ENCODE measurements at regions not wholly inside any gene's neighbourhood (a gene's known extent, or its start where the extent isn't known, plus 50 kb on each side); places are given as distances from the start of the nearest gene placed in this dataset.

DNA sequence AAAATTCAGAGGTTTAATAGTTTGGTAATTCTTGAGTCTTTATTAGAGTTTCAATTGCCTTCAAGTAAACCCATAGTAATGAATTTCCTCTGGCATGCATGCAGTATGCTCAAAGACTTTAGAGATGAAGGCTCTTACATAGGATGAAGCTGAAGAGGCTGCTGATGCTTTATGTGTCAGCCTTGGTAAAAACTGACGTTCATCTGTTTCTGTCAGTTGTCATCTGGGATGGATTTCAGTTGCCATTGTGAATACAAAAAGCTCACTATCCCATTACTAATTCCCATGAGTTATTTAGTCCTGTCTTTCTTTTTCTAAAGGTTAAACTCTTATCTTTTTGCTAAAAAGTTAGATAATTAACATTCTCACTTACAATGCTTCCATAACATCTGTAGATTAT is 136.9 kb upstream of the GBE1 start:
- ChIA-PET POLR2A (no interaction called here), CTCF (no interaction called here)
- DNase-seq (ENCODE audit: extremely low spot score) = no peak
- TF ChIP-seq BHLHE40 (IDR thresholded peaks at IDR 0.05; ENCODE audit: borderline replicate concordance) = no peak
- no peak for TF ChIP-seq L3MBTL2 (conservative IDR thresholded peaks at IDR 0.05)
- TF ChIP-seq SUZ12 (IDR thresholded peaks at IDR 0.05) = no peak
- TF ChIP-seq ELF4 (IDR thresholded peaks at IDR 0.05) = no peak
- TF ChIP-seq ARNT (IDR thresholded peaks at IDR 0.05) = no peak
- TF ChIP-seq LEF1 (IDR thresholded peaks at IDR 0.05; ENCODE audit: borderline replicate concordance) = no peak
- TF ChIP-seq NFRKB (IDR thresholded peaks at IDR 0.05) = no peak
- TF ChIP-seq SP1 (IDR thresholded peaks at IDR 0.05) = no peak
- TF ChIP-seq FOXK2 (IDR thresholded peaks at IDR 0.05) = no peak
- no peak for TF ChIP-seq TARDBP (IDR thresholded peaks at IDR 0.05)

DNA sequence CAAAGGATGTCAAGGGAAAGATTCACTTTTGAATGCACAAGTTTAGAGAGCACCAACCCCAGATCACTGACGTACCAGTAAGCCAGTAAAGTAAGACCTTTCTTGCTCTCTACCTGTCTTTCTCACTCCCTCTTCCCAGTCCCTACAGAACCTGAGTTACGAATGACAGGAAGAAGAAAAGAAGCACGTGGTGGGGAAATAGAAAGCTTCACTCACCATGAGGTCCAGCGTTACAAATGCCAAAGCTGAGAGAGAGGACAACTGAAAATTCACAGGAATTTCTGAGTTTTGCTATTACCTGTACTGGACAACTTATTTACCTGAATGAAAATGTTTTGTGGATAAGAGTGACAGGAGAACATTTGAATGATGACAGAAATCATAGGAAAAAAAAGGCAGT is 133.2 kb upstream of the GBE1 start:
- POLR2A ChIA-PET = no interaction called here
- DNase-seq (ENCODE audit: extremely low spot score) = no peak
- CTCF ChIA-PET = no interaction called here
- TF ChIP-seq NFRKB (IDR thresholded peaks at IDR 0.05) = no peak
- no peak for TF ChIP-seq LEF1 (IDR thresholded peaks at IDR 0.05; ENCODE audit: borderline replicate concordance)
- no peak for TF ChIP-seq ARNT (IDR thresholded peaks at IDR 0.05)
- TF ChIP-seq CTBP1 (IDR thresholded peaks at IDR 0.05; ENCODE audit: borderline replicate concordance) = no peak
- TF ChIP-seq SUZ12 (IDR thresholded peaks at IDR 0.05) = no peak
- TF ChIP-seq, protein P1, sequence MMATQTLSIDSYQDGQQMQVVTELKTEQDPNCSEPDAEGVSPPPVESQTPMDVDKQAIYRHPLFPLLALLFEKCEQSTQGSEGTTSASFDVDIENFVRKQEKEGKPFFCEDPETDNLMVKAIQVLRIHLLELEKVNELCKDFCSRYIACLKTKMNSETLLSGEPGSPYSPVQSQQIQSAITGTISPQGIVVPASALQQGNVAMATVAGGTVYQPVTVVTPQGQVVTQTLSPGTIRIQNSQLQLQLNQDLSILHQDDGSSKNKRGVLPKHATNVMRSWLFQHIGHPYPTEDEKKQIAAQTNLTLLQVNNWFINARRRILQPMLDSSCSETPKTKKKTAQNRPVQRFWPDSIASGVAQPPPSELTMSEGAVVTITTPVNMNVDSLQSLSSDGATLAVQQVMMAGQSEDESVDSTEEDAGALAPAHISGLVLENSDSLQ (IDR thresholded peaks at IDR 0.05) = no peak
- no peak for TF ChIP-seq FOXK2 (IDR thresholded peaks at IDR 0.05)
- no peak for TF ChIP-seq FOXA1 (IDR thresholded peaks at IDR 0.05)
- no peak for TF ChIP-seq L3MBTL2 (conservative IDR thresholded peaks at IDR 0.05)
- no peak for TF ChIP-seq ELF4 (IDR thresholded peaks at IDR 0.05)

DNA sequence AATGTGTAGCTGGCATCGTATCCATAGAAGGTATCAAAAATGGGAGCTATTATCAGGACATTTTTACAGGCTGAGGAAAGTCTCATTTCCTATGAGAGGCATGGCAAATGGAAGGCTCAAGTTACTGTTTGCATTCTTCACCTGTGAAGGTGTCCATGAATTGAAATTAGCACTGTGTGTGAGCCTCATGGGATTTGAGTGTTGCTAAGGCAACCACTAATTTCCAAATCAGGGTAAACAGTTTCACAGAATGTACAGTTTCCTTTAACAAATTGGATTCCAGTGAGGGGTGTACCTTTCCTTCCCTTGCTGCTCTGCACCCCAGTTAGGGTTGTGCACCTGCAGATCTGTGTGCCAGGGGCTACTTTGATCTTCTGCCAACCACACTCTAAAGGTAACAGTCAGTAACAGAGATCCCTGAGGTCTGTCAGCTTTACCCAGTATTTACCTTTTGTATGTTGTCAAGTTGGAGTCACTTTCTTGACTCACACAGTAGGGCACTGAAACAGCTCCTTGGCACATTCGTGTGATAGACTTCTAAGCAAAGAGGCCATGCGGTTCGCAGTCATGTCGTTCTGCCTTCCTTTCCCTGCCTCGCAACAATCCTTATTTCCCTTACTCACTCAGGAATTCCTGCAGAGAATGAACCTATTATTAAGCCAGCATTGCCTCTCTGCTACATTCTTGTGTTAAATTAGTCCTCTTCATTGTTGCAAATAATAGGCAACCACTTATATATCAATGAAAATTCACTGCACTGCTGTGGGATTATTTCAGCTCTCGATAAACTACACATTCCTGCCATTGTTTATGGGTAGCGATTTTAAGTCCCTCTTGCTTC is 129.8 kb upstream of the GBE1 start:
- ChIA-PET POLR2A (no interaction called here), CTCF (no interaction called here)
- TF ChIP-seq BHLHE40 (IDR thresholded peaks at IDR 0.05; ENCODE audit: borderline replicate concordance) (no peak), CTBP1 (IDR thresholded peaks at IDR 0.05; ENCODE audit: borderline replicate concordance) (no peak), SP1 (IDR thresholded peaks at IDR 0.05) (no peak), SUZ12 (IDR thresholded peaks at IDR 0.05) (no peak), FOXA1 (IDR thresholded peaks at IDR 0.05) (no peak)
- DNase-seq (ENCODE audit: extremely low spot score) = no peak

DNA sequence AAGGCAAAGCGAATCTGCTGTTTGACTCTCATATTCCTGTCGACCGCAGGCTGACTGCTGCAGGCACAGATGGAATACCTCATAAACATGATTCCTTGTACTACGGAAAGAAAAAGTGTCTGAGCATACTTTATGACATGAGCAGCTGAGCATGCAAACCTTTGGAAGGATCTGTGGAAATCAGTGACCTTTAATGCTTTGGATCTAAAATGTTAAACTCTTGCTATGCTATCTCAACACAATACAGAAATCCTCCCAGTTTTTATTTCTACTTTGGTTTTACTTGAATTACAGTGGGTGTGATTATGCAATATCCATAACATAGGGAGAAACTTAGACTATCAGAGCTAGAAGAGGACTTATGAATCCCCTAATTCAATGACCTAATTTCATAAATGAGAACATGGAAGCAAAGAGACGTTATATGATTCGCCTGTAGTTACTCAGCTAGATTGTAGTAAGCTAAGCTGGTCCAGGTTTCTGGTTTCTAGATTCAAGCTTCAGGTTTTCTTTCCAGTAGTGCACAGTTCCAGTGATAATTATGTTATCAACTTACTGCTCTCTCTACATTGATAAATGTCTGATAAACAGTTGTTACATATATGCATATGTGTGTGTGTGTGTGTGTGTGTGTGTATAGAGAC is 127.6 kb upstream of the GBE1 start:
- ChIA-PET POLR2A (no interaction called here), CTCF (no interaction called here)
- no peak for DNase-seq (ENCODE audit: extremely low spot score)
- TF ChIP-seq CTBP1 (IDR thresholded peaks at IDR 0.05; ENCODE audit: borderline replicate concordance) = no peak
- TF ChIP-seq TARDBP (IDR thresholded peaks at IDR 0.05) = no peak
- no peak for TF ChIP-seq FOXM1 (IDR thresholded peaks at IDR 0.05; ENCODE audit: borderline replicate concordance)
- no peak for TF ChIP-seq ARNT (IDR thresholded peaks at IDR 0.05)
- TF ChIP-seq FOXK2 (IDR thresholded peaks at IDR 0.05) = no peak
- no peak for TF ChIP-seq ZNF384 (IDR thresholded peaks at IDR 0.05)
- no peak for TF ChIP-seq ELF4 (IDR thresholded peaks at IDR 0.05)
- TF ChIP-seq L3MBTL2 (conservative IDR thresholded peaks at IDR 0.05) = no peak
- no peak for TF ChIP-seq BHLHE40 (IDR thresholded peaks at IDR 0.05; ENCODE audit: borderline replicate concordance)

DNA sequence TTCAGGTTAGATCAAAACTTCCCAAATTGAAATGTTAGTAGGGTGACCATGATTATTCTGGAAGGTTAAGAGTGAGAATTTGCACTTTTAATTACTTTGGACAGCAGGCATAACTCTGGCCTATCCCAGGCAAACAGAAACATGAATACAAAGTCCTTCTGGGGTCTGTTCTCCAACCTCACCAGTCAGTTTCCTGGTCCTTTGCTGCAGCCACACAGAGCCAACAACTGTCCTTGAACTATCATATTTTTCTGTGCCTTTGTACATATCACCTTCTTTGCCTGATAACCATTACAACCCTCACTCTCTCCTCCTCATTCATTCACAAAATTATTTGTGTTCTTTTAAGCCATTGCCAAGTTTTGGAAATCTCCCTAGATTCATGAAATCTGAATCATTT is 126.0 kb upstream of the GBE1 start:
- ChIA-PET POLR2A (no interaction called here), CTCF (no interaction called here)
- no peak for TF ChIP-seq CTBP1 (IDR thresholded peaks at IDR 0.05; ENCODE audit: borderline replicate concordance)
- TF ChIP-seq SUZ12 (IDR thresholded peaks at IDR 0.05) = no peak
- TF ChIP-seq LEF1 (IDR thresholded peaks at IDR 0.05; ENCODE audit: borderline replicate concordance) = no peak
- TF ChIP-seq ELF4 (IDR thresholded peaks at IDR 0.05) = no peak
- TF ChIP-seq ZNF384 (IDR thresholded peaks at IDR 0.05) = no peak
- no peak for TF ChIP-seq HDGF (IDR thresholded peaks at IDR 0.05; ENCODE audit: borderline replicate concordance)
- no peak for TF ChIP-seq FOXM1 (IDR thresholded peaks at IDR 0.05; ENCODE audit: borderline replicate concordance)
- no peak for TF ChIP-seq FOXK2 (IDR thresholded peaks at IDR 0.05)
- TF ChIP-seq, protein P1 (IDR thresholded peaks at IDR 0.05) = no peak
- no peak for TF ChIP-seq BHLHE40 (IDR thresholded peaks at IDR 0.05; ENCODE audit: borderline replicate concordance)
- TF ChIP-seq L3MBTL2 (conservative IDR thresholded peaks at IDR 0.05) = no peak
- TF ChIP-seq ARNT (IDR thresholded peaks at IDR 0.05) = no peak
- DNase-seq (ENCODE audit: extremely low spot score) = no peak

DNA sequence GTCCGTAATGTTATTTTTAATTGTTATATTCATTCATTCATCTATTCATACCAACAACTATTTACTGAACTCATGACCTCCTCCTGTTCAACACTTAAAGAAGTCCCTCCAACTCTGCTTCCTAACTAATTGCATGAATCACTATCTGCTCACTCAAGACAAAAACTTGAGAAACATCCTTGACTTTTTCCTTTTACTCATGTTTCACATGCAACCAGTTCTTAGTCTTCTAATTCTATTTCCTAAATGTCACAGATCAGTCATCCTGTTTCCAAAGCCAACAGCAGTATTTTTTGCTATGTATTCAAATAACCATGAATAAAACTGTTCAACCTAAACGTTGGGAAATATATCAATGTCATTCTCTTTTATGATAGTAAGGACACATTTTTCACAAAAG is 124.6 kb upstream of the GBE1 start:
- ChIA-PET CTCF (no interaction called here), POLR2A (no interaction called here)
- TF ChIP-seq FOXK2 (IDR thresholded peaks at IDR 0.05) = no peak
- no peak for TF ChIP-seq ZNF384 (IDR thresholded peaks at IDR 0.05)
- TF ChIP-seq TARDBP (IDR thresholded peaks at IDR 0.05) = no peak
- TF ChIP-seq SUZ12 (IDR thresholded peaks at IDR 0.05) = no peak
- TF ChIP-seq FOXA1 (IDR thresholded peaks at IDR 0.05) = no peak
- no peak for TF ChIP-seq BHLHE40 (IDR thresholded peaks at IDR 0.05; ENCODE audit: borderline replicate concordance)
- no peak for TF ChIP-seq CTBP1 (IDR thresholded peaks at IDR 0.05; ENCODE audit: borderline replicate concordance)
- no peak for TF ChIP-seq HDGF (IDR thresholded peaks at IDR 0.05; ENCODE audit: borderline replicate concordance)
- TF ChIP-seq NFRKB (IDR thresholded peaks at IDR 0.05) = no peak
- no peak for TF ChIP-seq ARNT (IDR thresholded peaks at IDR 0.05)
- no peak for TF ChIP-seq FOXM1 (IDR thresholded peaks at IDR 0.05; ENCODE audit: borderline replicate concordance)
- TF ChIP-seq, protein P1 (IDR thresholded peaks at IDR 0.05) = no peak
- TF ChIP-seq LEF1 (IDR thresholded peaks at IDR 0.05; ENCODE audit: borderline replicate concordance) = no peak
- no peak for TF ChIP-seq L3MBTL2 (conservative IDR thresholded peaks at IDR 0.05)
- no peak for DNase-seq (ENCODE audit: extremely low spot score)

All from HEK293T (cell line).